OCI-LY3 (cell line): ENCODE measurements at regions not wholly inside any gene's neighbourhood (a gene's known extent, or its start where the extent isn't known, plus 50 kb on each side); places are given as distances from the start of the nearest gene placed in this dataset.

Experiments
- H2AFZ ChIP-seq: fragments of 200-600, 300-600 bp; shearing (Covaris generic); 2 replicates; pipeline ENCODE4 v1.6.0; 2014; ENCODE audit warnings: antibody characterized with exemption, low read depth, low read length
- H3K27ac ChIP-seq: fragments of 200-600, 300-600 bp; sonication (generic); 2 replicates; pipeline ENCODE4 v1.5.1; 2014; ENCODE audit warnings: mild to moderate bottlenecking, low read length, moderate library complexity, mixed read lengths
- H3K27me3 ChIP-seq: fragments of 200-600, 300-600 bp; sonication (generic); 2 replicates; pipeline ENCODE4 v1.6.1; 2014; ENCODE audit warnings: low read depth, low read length, mixed read lengths
- H3K36me3 ChIP-seq: fragments of 200-600, 300-600 bp; sonication (generic); replicated peaks from 2 replicates; pipeline ENCODE3; 2014; ENCODE audit warnings: low read depth, low read length, mixed read lengths
- H3K4me1 ChIP-seq: fragments of 300-600, 200-600 bp; sonication (generic); 2 replicates; pipeline ENCODE4 v1.6.1; 2014; ENCODE audit warnings: low read length, mixed read lengths
- H3K4me2 ChIP-seq: fragments of 200-600, 300-600 bp; sonication (generic); 2 replicates; pipeline ENCODE4 v1.6.1; 2014; ENCODE audit warnings: low read length, mixed read lengths
- H3K4me3 ChIP-seq: fragments of 300-600, 200-600 bp; sonication (generic); 2 replicates; pipeline ENCODE4 v1.5.1; 2014; ENCODE audit warnings: antibody characterized with exemption, mild to moderate bottlenecking, low read length, moderate library complexity
- H3K79me2 ChIP-seq: fragments of 300-600, 200-600 bp; shearing (Covaris generic); 2 replicates; pipeline ENCODE4 v1.6.1; 2014; ENCODE audit warnings: mild to moderate bottlenecking, low read length, mixed read lengths
- H3K9ac ChIP-seq: fragments of 300-600, 200-600 bp; shearing (Covaris generic); 2 replicates; pipeline ENCODE4 v1.6.0; 2014; ENCODE audit warnings: mild to moderate bottlenecking, low read length, moderate library complexity
- H3K9me3 ChIP-seq: fragments of 200-600, 300-600 bp; shearing (Covaris generic); 2 replicates; pipeline ENCODE4 v1.6.1; 2014; ENCODE audit warnings: low read length, mixed read lengths; ENCODE audit not compliant: insufficient read depth
- H4K20me1 ChIP-seq: fragments of 200-600, 300-600 bp; sonication (generic); 2 replicates; pipeline ENCODE4 v1.6.1; 2016; ENCODE audit warnings: low read length, mixed read lengths; ENCODE audit not compliant: insufficient read depth
- CTCF ChIP-seq: fragments of 200-600, 300-600 bp; sonication (generic); IDR thresholded peaks from 2 replicates; pipeline ENCODE4 v1.5.1; 2014; ENCODE audit warnings: antibody characterized with exemption, low read length, low read depth
- EZH2phosphoT487 ChIP-seq: fragments of 200-600 bp; shearing (Covaris generic); IDR thresholded peaks from 2 replicates; pipeline ENCODE4 v1.6.1; 2018; ENCODE audit warnings: antibody characterized with exemption, mixed run types, low read depth

GRCh38 chr2:118489712-118490299, 357.6 kb downstream of the EN1 start:
- no peak overlapping the region for H3K4me3 ChIP-seq
- no peak overlapping the region for H3K9ac ChIP-seq
- peaks cover 10% of the 10 kb centered on the region for H3K4me1 ChIP-seq
- H3K79me2 ChIP-seq, result no peaks in the 10 kb centered on the region
- no peak overlapping the region for H3K27ac ChIP-seq
- no peak overlapping the region for H3K4me2 ChIP-seq
- H3K36me3 ChIP-seq, result no peaks in the 10 kb centered on the region
- H2AFZ ChIP-seq, result no peak overlapping the region
- TF ChIP-seq EZH2phosphoT487 (no peak), CTCF (no peak)
- H3K9me3 ChIP-seq, result no peaks in the 10 kb centered on the region
- H3K27me3 ChIP-seq, result no peaks in the 10 kb centered on the region
- no peaks in the 10 kb centered on the region for H4K20me1 ChIP-seq

GRCh38 chr2:118481299-118481698, 366.1 kb downstream of the EN1 start:
- Histone ChIP-seq H3K9me3 (no peaks in the 10 kb centered on the region), H4K20me1 (no peaks in the 10 kb centered on the region; the same call in 1 of the 2 replicates), H3K36me3 (no peaks in the 10 kb centered on the region), H3K79me2 (no peaks in the 10 kb centered on the region), H3K4me2 (no peak overlapping the region), H3K4me3 (no peak overlapping the region), H3K27ac (no peak overlapping the region), H3K9ac (no peak overlapping the region), H2AFZ (no peak overlapping the region), H3K27me3 (peaks cover 15% of the 10 kb centered on the region; the same call in 1 of the 2 replicates), H3K4me1 (0 out of 2 replicates have a peak, but pooled peaks cover 6% of the 10 kb centered on the region)
- TF ChIP-seq EZH2phosphoT487, result no peak
- TF ChIP-seq CTCF, result no peak

- Histone ChIP-seq H3K4me2 (no peak overlapping the region), H3K9me3 (no peaks in the 10 kb centered on the region), H3K27ac (no peak overlapping the region), H3K4me1 (0 out of 2 replicates have a peak, but pooled peaks cover 6% of the 10 kb centered on the region), H2AFZ (no peak overlapping the region), H4K20me1 (no peaks in the 10 kb centered on the region), H3K4me3 (no peak overlapping the region), H3K36me3 (no peaks in the 10 kb centered on the region), H3K9ac (no peak overlapping the region), H3K27me3 (peaks cover 15% of the 10 kb centered on the region; the same call in 1 of the 2 replicates), H3K79me2 (no peaks in the 10 kb centered on the region)
- TF ChIP-seq EZH2phosphoT487 (no peak), CTCF (no peak)
These were observed 368.4 kb downstream of the EN1 start for GRCh38 chr2:118479020-118479419.

GRCh38 chr2:118477111-118477862, 370.2 kb downstream of the EN1 start:
- Histone ChIP-seq H3K9me3 (no peaks in the 10 kb centered on the region), H3K4me3 (no peak overlapping the region), H3K27me3 (peaks cover 5% of the 10 kb centered on the region; the same call in 1 of the 2 replicates), H3K36me3 (no peaks in the 10 kb centered on the region), H3K79me2 (no peaks in the 10 kb centered on the region), H2AFZ (no peak overlapping the region), H3K4me1 (0 out of 2 replicates have a peak, but pooled peaks cover 6% of the 10 kb centered on the region), H3K9ac (no peak overlapping the region), H4K20me1 (no peaks in the 10 kb centered on the region), H3K27ac (no peak overlapping the region), H3K4me2 (0 out of 2 replicates have a peak overlapping the region, but pooled peaks have one; percentile 4)
- TF ChIP-seq CTCF (no peak), EZH2phosphoT487 (no peak)
